Psoas muscle (tissue), 6 donors: ENCODE measurements at regions not wholly inside any gene's neighbourhood (a gene's known extent, or its start where the extent isn't known, plus 50 kb on each side); places are given as distances from the start of the nearest gene placed in this dataset.

Experiments
- ATAC-seq, 4 donors: fragments of 200-7000 bp; cut with Tn5 transposase; one replicate each; pipeline ENCODE4 v1.9.1; 2020; ENCODE audit warnings: moderate library complexity in 3 of 4, mild to moderate bottlenecking in 2 of 4
- DNase-seq, 2 donors: peaks; one replicate each; pipeline ENCODE4 v3.0.0-alpha.2; 2020
- H3K27ac ChIP-seq: fragments of 200-600 bp; one replicate; pipeline ENCODE4 v1.8.0; 2022
- H3K27me3 ChIP-seq, 3 donors: fragments of 200-600 bp in 1 of 3; one replicate each; pipeline versions ENCODE4 v1.6.1 to v1.8.0; 2013 to 2022; ENCODE audit warnings: low read length in 2 of 3, mild to moderate bottlenecking in 2 of 3, moderate library complexity in 1 of 3; ENCODE audit not compliant: insufficient read depth in 3 of 3
- H3K36me3 ChIP-seq, 2 donors: fragments of 200-600 bp in 1 of 2; one replicate each; pipeline versions ENCODE4 v1.6.1 to v1.8.0; 2013 to 2022; ENCODE audit warnings: low read depth in 1 of 2, mild to moderate bottlenecking in 1 of 2, moderate library complexity in 1 of 2; ENCODE audit not compliant: insufficient read depth in 1 of 2
- H3K4me1 ChIP-seq: fragments of 200-600 bp; one replicate; pipeline ENCODE4 v1.8.0; 2022
- H3K4me3 ChIP-seq: fragments of 200-600 bp; one replicate; pipeline ENCODE4 v1.8.0; 2022; ENCODE audit warnings: mild to moderate bottlenecking
- H3K9me3 ChIP-seq: fragments of 200-600 bp; one replicate; pipeline ENCODE4 v1.8.0; 2022
- CTCF ChIP-seq: fragments of 200-600 bp; IDR thresholded peaks from one replicate; pipeline ENCODE4 v1.8.0; 2022; ENCODE audit warnings: antibody characterized with exemption
- intact Hi-C, 2 donors: fragments of 100-400 bp; cut with DNase I; formaldehyde crosslinking; loops; one replicate each; pipeline versions ENCODE4 v1.11.0 to v1.14.2; 2022
- donor health status: healthy with polysubstance abuse.
- donor health status: DM: no; HTN: no; CAD: no; lungs with moderate emphysema.
- donor health status: healthy.
- donor health status: DM: yes; HTN: yes; CAD: no.
- donor health status: DM: no; HTN: no; CAD: no.
- donor health status: DM: yes; HTN: yes; CAD: no.

GRCh38 chr5:129406440-129406839, 53.7 kb upstream of the ADAMTS19 start:
- no peak for TF ChIP-seq CTCF
- no peak overlapping the region for H3K4me3 ChIP-seq
- no peaks in the 10 kb centered on the region for H3K9me3 ChIP-seq
- no peak for ATAC-seq
- no peak overlapping the region for H3K27ac ChIP-seq
- H3K36me3 ChIP-seq: no peaks in the 10 kb centered on the region
- intact Hi-C loops: loop anchor here in 1 of 2 donors (10.0 kb wide), 1 partner anchor 358 kb away; no protein-coding TSS in a partner anchor
- H3K27me3 ChIP-seq: no peaks in the 10 kb centered on the region
- H3K4me1 ChIP-seq: no peaks in the 10 kb centered on the region
- no peak for DNase-seq
